ENCODE measurements at regions not wholly inside any gene's neighbourhood (a gene's known extent, or its start where the extent isn't known, plus 50 kb on each side); places are given as distances from the start of the nearest gene placed in this dataset.

- TF ChIP-seq CTCF (conservative IDR thresholded peaks at IDR 0.05; ENCODE audit: low read length) (no peak), EZH2phosphoT487 (IDR thresholded peaks at IDR 0.05; ENCODE audit: borderline replicate concordance, low read depth, low read length) (no peak)
Measured at GRCh38 chr3:18238746-18239331, 186.3 kb downstream of the SATB1 start.
